ENCODE measurements at regions not wholly inside any gene's neighbourhood (a gene's known extent, or its start where the extent isn't known, plus 50 kb on each side); places are given as distances from the start of the nearest gene placed in this dataset.

- H3K79me2 ChIP-seq (ENCODE audit: control insufficient read depth, insufficient read depth, low read length), result no peaks in the 10 kb centered on the region
- H3K4me3 ChIP-seq (replicated peaks in 1 of 3; ENCODE audit: insufficient read depth in 1 of 3, low read depth in 1 of 3, low read length in 3 of 3), result no peak overlapping the region
- FAIRE-seq (no peak), DNase-seq (ENCODE audit: low read depth, low spot score) (no peak)
- H3K9me3 ChIP-seq (replicated peaks; ENCODE audit: control insufficient read depth, insufficient read depth, low read length), result peaks cover 4% of the 10 kb centered on the region
- no peak overlapping the region for H2AFZ ChIP-seq (ENCODE audit: low read depth, low read length)
- H3K9me1 ChIP-seq (replicated peaks; ENCODE audit: control insufficient read depth, extremely low read depth, insufficient read depth, low read length), result no peaks in the 10 kb centered on the region
- BruUV-seq (replicated peaks), result no TSS peak
- H4K20me1 ChIP-seq (replicated peaks; ENCODE audit: control insufficient read depth, extremely low read depth, insufficient read depth, low read length), result no peaks in the 10 kb centered on the region
- H3K36me3 ChIP-seq (ENCODE audit: control insufficient read depth in 2 of 2, extremely low read depth in 1 of 2, insufficient read depth in 2 of 2, low read length in 2 of 2), result no peaks in the 10 kb centered on the region
- no peaks in the 10 kb centered on the region for H3K27me3 ChIP-seq (ENCODE audit: control insufficient read depth in 2 of 2, insufficient read depth in 2 of 2, low read length in 2 of 2)
- H3K9ac ChIP-seq (replicated peaks; ENCODE audit: extremely low read depth, insufficient read depth, low read length), result no peak overlapping the region
- no peaks in the 10 kb centered on the region for H3K4me1 ChIP-seq (ENCODE audit: control insufficient read depth, extremely low read depth, insufficient read depth, low read length)
- TF ChIP-seq, protein P1, sequence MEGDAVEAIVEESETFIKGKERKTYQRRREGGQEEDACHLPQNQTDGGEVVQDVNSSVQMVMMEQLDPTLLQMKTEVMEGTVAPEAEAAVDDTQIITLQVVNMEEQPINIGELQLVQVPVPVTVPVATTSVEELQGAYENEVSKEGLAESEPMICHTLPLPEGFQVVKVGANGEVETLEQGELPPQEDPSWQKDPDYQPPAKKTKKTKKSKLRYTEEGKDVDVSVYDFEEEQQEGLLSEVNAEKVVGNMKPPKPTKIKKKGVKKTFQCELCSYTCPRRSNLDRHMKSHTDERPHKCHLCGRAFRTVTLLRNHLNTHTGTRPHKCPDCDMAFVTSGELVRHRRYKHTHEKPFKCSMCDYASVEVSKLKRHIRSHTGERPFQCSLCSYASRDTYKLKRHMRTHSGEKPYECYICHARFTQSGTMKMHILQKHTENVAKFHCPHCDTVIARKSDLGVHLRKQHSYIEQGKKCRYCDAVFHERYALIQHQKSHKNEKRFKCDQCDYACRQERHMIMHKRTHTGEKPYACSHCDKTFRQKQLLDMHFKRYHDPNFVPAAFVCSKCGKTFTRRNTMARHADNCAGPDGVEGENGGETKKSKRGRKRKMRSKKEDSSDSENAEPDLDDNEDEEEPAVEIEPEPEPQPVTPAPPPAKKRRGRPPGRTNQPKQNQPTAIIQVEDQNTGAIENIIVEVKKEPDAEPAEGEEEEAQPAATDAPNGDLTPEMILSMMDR (IDR thresholded peaks at IDR 0.05; ENCODE audit: extremely low read depth in 1 of 2, insufficient read depth in 1 of 2, low read depth in 1 of 2, low read length in 2 of 2), result no peak
- TF ChIP-seq FOS (IDR thresholded peaks at IDR 0.05; ENCODE audit: borderline replicate concordance, insufficient read depth, low read length), result no peak
- no peak for TF ChIP-seq MYC (IDR thresholded peaks at IDR 0.05; ENCODE audit: low read depth, low read length)
- no peak for TF ChIP-seq MAX (IDR thresholded peaks at IDR 0.05; ENCODE audit: insufficient read depth, insufficient read length)
- TF ChIP-seq POLR2AphosphoS5 (IDR thresholded peaks at IDR 0.05; ENCODE audit: insufficient read depth, low read depth, low read length), result no peak
- no peak for TF ChIP-seq GATA2 (IDR thresholded peaks at IDR 0.05; ENCODE audit: insufficient read depth, insufficient read length, low read depth, low read length)
- no peak for TF ChIP-seq EZH2 (IDR thresholded peaks at IDR 0.05; ENCODE audit: borderline replicate concordance, low read depth, low read length, severe bottlenecking)
- TF ChIP-seq POLR2A (IDR thresholded peaks at IDR 0.05; ENCODE audit: low read depth, low read length), result no peak
- TF ChIP-seq JUN (IDR thresholded peaks at IDR 0.05; ENCODE audit: borderline replicate concordance, insufficient read depth, insufficient read length, low read depth), result no peak
- no peak overlapping the region for H3K4me2 ChIP-seq (ENCODE audit: insufficient read depth, low read length)
- CTCF ChIA-PET, result no interaction called here
- H3K27ac ChIP-seq (ENCODE audit: insufficient read depth, low read depth, low read length), result no peak overlapping the region
- dilution Hi-C loops (cut with MboI; ENCODE audit: extremely low pct_ligation_motif_present, low sequenced_read_pairs) (no loop called here), intact Hi-C loops (cut with micrococcal nuclease) (no loop called here)
- POLR2A ChIA-PET, result no interaction called here
Measured at GRCh38 chr6:19370831-19371230, 466.3 kb upstream of the ID4 start.

Measured in endothelial cell of umbilical vein (primary cell).